Hematopoietic multipotent progenitor cell treated with erythropoietin and hydrocortisone succinate and interleukin-3 and kit ligand, for 15 days (in vitro differentiated cells): ENCODE measurements at regions not wholly inside any gene's neighbourhood (a gene's known extent, or its start where the extent isn't known, plus 50 kb on each side); places are given as distances from the start of the nearest gene placed in this dataset.

Experiments used
- DNase-seq: peaks from one replicate; pipeline ENCODE4 v3.0.0-alpha.2; 2015; ENCODE audit warnings: low spot score

- no peak for DNase-seq
These were observed 118.2 kb upstream of the HMHB1 start for GRCh38 chr5:143693651-143694252.

- no peak for DNase-seq
These were observed 119.6 kb upstream of the HMHB1 start for GRCh38 chr5:143692342-143692741.

- no peak for DNase-seq
These were observed 120.0 kb upstream of the HMHB1 start for GRCh38 chr5:143691945-143692290.

- DNase-seq: no peak
These were observed 120.5 kb upstream of the HMHB1 start for GRCh38 chr5:143691287-143691944.

GRCh38 chr5:143687604-143688003, 124.4 kb upstream of the HMHB1 start:
- DNase-seq: no peak

- DNase-seq: no peak
These were observed 126.6 kb upstream of the HMHB1 start for GRCh38 chr5:143685246-143685815.

- no peak for DNase-seq
These were observed 128.5 kb upstream of the HMHB1 start for GRCh38 chr5:143683459-143683858.

GRCh38 chr5:143682929-143683386, 129.0 kb upstream of the HMHB1 start:
- DNase-seq: no peak

GRCh38 chr5:143682246-143682905, 129.6 kb upstream of the HMHB1 start:
- DNase-seq: no peak

GRCh38 chr5:143680672-143681259, 131.2 kb upstream of the HMHB1 start:
- DNase-seq: no peak

- DNase-seq: no peak
These were observed 132.2 kb upstream of the HMHB1 start for GRCh38 chr5:143679777-143680176.

GRCh38 chr5:143678148-143678905, 133.6 kb upstream of the HMHB1 start:
- no peak for DNase-seq

GRCh38 chr5:143677403-143677802, 134.6 kb upstream of the HMHB1 start:
- no peak for DNase-seq

GRCh38 chr5:143676802-143677201, 135.2 kb upstream of the HMHB1 start:
- no peak for DNase-seq

- no peak for DNase-seq
These were observed 137.5 kb upstream of the HMHB1 start for GRCh38 chr5:143674469-143674786.

GRCh38 chr5:143673676-143674468, 138.1 kb upstream of the HMHB1 start:
- no peak for DNase-seq

GRCh38 chr5:143672806-143673205, 139.2 kb upstream of the HMHB1 start:
- DNase-seq: no peak

GRCh38 chr5:143671674-143672569, 140.0 kb upstream of the HMHB1 start:
- no peak for DNase-seq

- DNase-seq: no peak
These were observed 140.9 kb upstream of the HMHB1 start for GRCh38 chr5:143671021-143671420.

GRCh38 chr5:143665866-143666265, 146.1 kb upstream of the HMHB1 start:
- DNase-seq: no peak
